H1 (cell line): ENCODE measurements at regions not wholly inside any gene's neighbourhood (a gene's known extent, or its start where the extent isn't known, plus 50 kb on each side); places are given as distances from the start of the nearest gene placed in this dataset.

Source experiments
- CTCF ChIA-PET: fragments of 300-600 bp; sonication (Branson Sonifier 250); formaldehyde crosslinking; loops from one replicate; lab custom pipeline; 2021; ENCODE audit not compliant: partially characterized antibody; lab: Charles Lee
- POLR2A ChIA-PET: fragments of 300-600 bp; sonication (Branson Sonifier 250); formaldehyde crosslinking; loops from one replicate; lab custom pipeline; 2021; ENCODE audit warnings: inconsistent platforms; ENCODE audit not compliant: partially characterized antibody; lab: Charles Lee
- DNase-seq, 2 experiments: peaks; one replicate each; pipeline versions ENCODE4 v3.0.0 to v3.0.0-alpha.2; 2010 to 2022; ENCODE audit warnings: low spot score in 2 of 2, low read depth in 1 of 2, mixed read lengths in 1 of 2
- FAIRE-seq: peaks from 2 replicates; lab custom pipeline; 2011; peaks lifted over from hg19 to GRCh38; lab: Jason Lieb, UNC
- H2AFZ ChIP-seq: 2 replicates; pipeline ENCODE4 v1.8.1; 2012; ENCODE audit warnings: low read length, inconsistent platforms
- H2AK5ac ChIP-seq: 2 replicates; pipeline ENCODE4 v1.6.1; 2013; ENCODE audit warnings: low read depth, low read length
- H2BK120ac ChIP-seq: replicated peaks from 2 replicates; pipeline ENCODE3; 2013; ENCODE audit warnings: low read depth, low read length, inconsistent platforms
- H2BK12ac ChIP-seq: 2 replicates; pipeline ENCODE4 v1.6.1; 2013; ENCODE audit warnings: low read depth, low read length
- H2BK15ac ChIP-seq: 2 replicates; pipeline ENCODE4 v1.6.1; 2013; ENCODE audit warnings: low read length
- H2BK20ac ChIP-seq: 2 replicates; pipeline ENCODE4 v1.6.1; 2013; ENCODE audit warnings: low read length
- H2BK5ac ChIP-seq: 2 replicates; pipeline ENCODE4 v1.6.1; 2013; ENCODE audit warnings: low read depth, low read length
- H3K14ac ChIP-seq: 2 replicates; pipeline ENCODE4 v1.6.1; 2013; ENCODE audit warnings: inconsistent platforms; ENCODE audit not compliant: insufficient read length
- H3K18ac ChIP-seq: 2 replicates; pipeline ENCODE4 v1.6.1; 2013; ENCODE audit warnings: low read length; ENCODE audit errors: extremely low read depth
- H3K23ac ChIP-seq: 2 replicates; pipeline ENCODE4 v1.6.1; 2013; ENCODE audit warnings: inconsistent platforms; ENCODE audit not compliant: insufficient read length
- H3K23me2 ChIP-seq: 2 replicates; pipeline ENCODE4 v1.6.1; 2013; ENCODE audit warnings: low read depth, low read length
- H3K27ac ChIP-seq: 2 replicates; pipeline ENCODE4 v1.6.1; 2011; ENCODE audit warnings: low read depth, low read length, inconsistent platforms
- H3K27me3 ChIP-seq, 4 experiments: replicated peaks in 1 of 4; 1 replicate in 1 of 4; 2 replicates in 3 of 4; pipeline versions ENCODE4 v1.6.1 to v1.8.1; 2011 to 2013; ENCODE audit warnings: low read length in 3 of 4, mild to moderate bottlenecking in 3 of 4, inconsistent platforms in 2 of 4, mixed read lengths in 2 of 4, moderate library complexity in 1 of 4; ENCODE audit not compliant: control insufficient read depth in 3 of 4, insufficient read depth in 3 of 4; ENCODE audit errors: extremely low read depth in 1 of 4
- H3K36me3 ChIP-seq, 4 experiments: 2 replicates each; pipeline versions ENCODE4 v1.6.1 to v1.8.1; 2011 to 2013; ENCODE audit warnings: mild to moderate bottlenecking in 4 of 4, low read length in 3 of 4, moderate library complexity in 2 of 4, control low read depth in 1 of 4, inconsistent platforms in 1 of 4; ENCODE audit not compliant: insufficient read depth in 4 of 4, control insufficient read depth in 2 of 4
- H3K4ac ChIP-seq: replicated peaks from 2 replicates; pipeline ENCODE3; 2013; ENCODE audit warnings: low read length, low read depth, mixed read lengths, inconsistent platforms; ENCODE audit not compliant: insufficient read length
- H3K4me1 ChIP-seq, 4 experiments: replicated peaks in 1 of 4; 1 replicate in 1 of 4; 2 replicates in 3 of 4; pipeline versions ENCODE4 v1.6.1 to v1.8.1; 2011 to 2013; ENCODE audit warnings: low read length in 3 of 4, inconsistent platforms in 2 of 4, mixed read lengths in 1 of 4; ENCODE audit not compliant: insufficient read depth in 4 of 4, control insufficient read depth in 3 of 4
- H3K4me2 ChIP-seq, 2 experiments: 2 replicates each; pipeline versions ENCODE4 v1.6.1 to v1.8.1; 2011 to 2013; ENCODE audit warnings: low read depth in 2 of 2, low read length in 2 of 2, control low read depth in 1 of 2, inconsistent platforms in 1 of 2, mild to moderate bottlenecking in 1 of 2; ENCODE audit not compliant: insufficient read depth in 1 of 2
- H3K4me3 ChIP-seq, 4 experiments: fragments of 200-600, 300-600 bp in 1 of 4; sonication (generic), shearing (Covaris generic), sonication (Bioruptor Twin) in 1 of 4; 2 replicates each; pipeline versions ENCODE4 v1.5.1 to v1.8.1; 2011 to 2016; ENCODE audit warnings: low read length in 4 of 4, low read depth in 3 of 4, control low read depth in 2 of 4, inconsistent platforms in 2 of 4, mild to moderate bottlenecking in 2 of 4, mixed read lengths in 1 of 4, moderate library complexity in 1 of 4; ENCODE audit not compliant: insufficient read depth in 2 of 4; ENCODE audit errors: extremely low read depth in 1 of 4
- H3K56ac ChIP-seq: replicated peaks from 2 replicates; pipeline ENCODE3; 2013; ENCODE audit warnings: low read depth, mild to moderate bottlenecking, mixed read lengths, low read length, inconsistent platforms; ENCODE audit not compliant: insufficient read length
- H3K79me1 ChIP-seq: 2 replicates; pipeline ENCODE4 v1.6.1; 2013; ENCODE audit warnings: low read depth, low read length, control low read depth
- H3K79me2 ChIP-seq, 2 experiments: 2 replicates each; pipeline versions ENCODE4 v1.6.1 to v1.8.1; 2012 to 2013; ENCODE audit warnings: low read length in 2 of 2, mild to moderate bottlenecking in 2 of 2, inconsistent platforms in 1 of 2; ENCODE audit not compliant: insufficient read depth in 2 of 2, control insufficient read depth in 1 of 2
- H3K9ac ChIP-seq, 4 experiments: replicated peaks in 1 of 4; 1 replicate in 1 of 4; 2 replicates in 3 of 4; pipeline versions ENCODE4 v1.6.1 to v1.8.1; 2011 to 2013; ENCODE audit warnings: low read depth in 3 of 4, low read length in 3 of 4, control low read depth in 2 of 4, mild to moderate bottlenecking in 2 of 4, moderate library complexity in 2 of 4, inconsistent platforms in 1 of 4; ENCODE audit errors: extremely low read depth in 1 of 4
- H3K9me3 ChIP-seq, 2 experiments: 2 replicates each; pipeline versions ENCODE4 v1.6.1 to v1.8.1; 2012 to 2013; ENCODE audit warnings: mild to moderate bottlenecking in 2 of 2, moderate library complexity in 2 of 2, control low read depth in 1 of 2, inconsistent platforms in 1 of 2, low read depth in 1 of 2, low read length in 1 of 2, mixed read lengths in 1 of 2; ENCODE audit not compliant: insufficient read depth in 2 of 2
- H4K20me1 ChIP-seq, 2 experiments: replicated peaks in 1 of 2; 2 replicates each; pipeline versions ENCODE3 to v1.8.1; 2011 to 2013; ENCODE audit warnings: inconsistent platforms in 2 of 2, low read length in 2 of 2, mild to moderate bottlenecking in 1 of 2; ENCODE audit not compliant: insufficient read depth in 2 of 2, control insufficient read depth in 1 of 2
- H4K5ac ChIP-seq: 2 replicates; pipeline ENCODE4 v1.6.1; 2013; ENCODE audit warnings: low read length, low read depth, mixed read lengths, inconsistent platforms; ENCODE audit not compliant: insufficient read length
- H4K8ac ChIP-seq: 2 replicates; pipeline ENCODE4 v1.8.0; 2013; ENCODE audit warnings: mild to moderate bottlenecking, moderate library complexity, low read length, inconsistent platforms; ENCODE audit not compliant: insufficient read depth; ENCODE audit errors: extremely low read depth
- H4K91ac ChIP-seq: replicated peaks from 2 replicates; pipeline ENCODE3; 2013; ENCODE audit warnings: low read length, mixed read lengths, inconsistent platforms; ENCODE audit not compliant: insufficient read length
- BCL11A ChIP-seq, 2 experiments: IDR thresholded peaks; one replicate each; pipeline ENCODE4 v1.6.1; 2011; ENCODE audit warnings: low read depth in 2 of 2, low read length in 2 of 2, mild to moderate bottlenecking in 2 of 2
- GABPA ChIP-seq: IDR thresholded peaks from 2 replicates; pipeline ENCODE4 v1.6.1; 2011; ENCODE audit warnings: mild to moderate bottlenecking, low read length, moderate library complexity, borderline replicate concordance; ENCODE audit not compliant: insufficient read depth
- HDAC2 ChIP-seq, 2 experiments: fragments of 300-600 bp in 1 of 2; sonication (generic) in 1 of 2; IDR thresholded peaks; 2 replicates each; pipeline ENCODE4 v1.6.1; 2011 to 2012; ENCODE audit warnings: low read depth in 2 of 2, low read length in 2 of 2, mild to moderate bottlenecking in 2 of 2, moderate library complexity in 2 of 2, borderline replicate concordance in 1 of 2, inconsistent platforms in 1 of 2
- KDM5A ChIP-seq: fragments of 200-600 bp; IDR thresholded peaks from 2 replicates; pipeline ENCODE4 v1.7.1; 2012; ENCODE audit warnings: mild to moderate bottlenecking, low read length, inconsistent platforms, mixed read lengths
- MAFK ChIP-seq: IDR thresholded peaks from 2 replicates; pipeline ENCODE4 v1.6.1; 2012; ENCODE audit warnings: low read depth, mild to moderate bottlenecking, improper control_type of control experiment, low read length
- NRF1 ChIP-seq: IDR thresholded peaks from 2 replicates; pipeline ENCODE4 v1.6.1; 2011; ENCODE audit warnings: mild to moderate bottlenecking, low read depth, low read length, improper control_type of control experiment
- POLR2A ChIP-seq, 2 experiments: IDR thresholded peaks; 1 replicate in 1 of 2; 2 replicates in 1 of 2; pipeline ENCODE4 v1.6.1; 2011; ENCODE audit warnings: low read depth in 2 of 2, low read length in 2 of 2, mild to moderate bottlenecking in 2 of 2; ENCODE audit errors: control extremely low read depth in 1 of 2
- POLR2AphosphoS5 ChIP-seq: IDR thresholded peaks from 2 replicates; pipeline ENCODE4 v1.6.1; 2011; ENCODE audit warnings: low read depth, low read length
- TBP ChIP-seq: IDR thresholded peaks from 2 replicates; pipeline ENCODE4 v1.6.1; 2011; ENCODE audit warnings: low read depth, low read length, improper control_type of control experiment

- Histone ChIP-seq H4K5ac (no peak overlapping the region), H3K27ac (no peak overlapping the region)
Measured at GRCh38 chr3:98999675-99000074, 98.2 kb upstream of the DCBLD2 start.

More at GRCh38 chr3:98999675-99000074, 98.2 kb upstream of the DCBLD2 start:
- Histone ChIP-seq H2AFZ (no peak overlapping the region), H3K56ac (no peak overlapping the region), H3K36me3 (no peaks in the 10 kb centered on the region), H4K91ac (no peak overlapping the region), H3K23ac (no peak overlapping the region), H3K4ac (no peak overlapping the region), H3K4me3 (no peak overlapping the region), H3K4me2 (no peak overlapping the region), H3K4me1 (no peaks in the 10 kb centered on the region), H3K9ac (no peak overlapping the region), H3K18ac (no peak overlapping the region), H3K79me1 (no peaks in the 10 kb centered on the region), H3K9me3 (no peaks in the 10 kb centered on the region), H4K20me1 (no peaks in the 10 kb centered on the region), H2BK120ac (no peak overlapping the region), H2BK12ac (no peak overlapping the region), H3K27me3 (no peaks in the 10 kb centered on the region), H3K23me2 (no peaks in the 10 kb centered on the region), H3K79me2 (no peaks in the 10 kb centered on the region), H2AK5ac (no peak overlapping the region), H2BK5ac (no peak overlapping the region), H4K8ac (no peak overlapping the region), H2BK15ac (no peak overlapping the region), H2BK20ac (no peak overlapping the region), H3K14ac (no peak overlapping the region)
- no peak for DNase-seq
- POLR2A ChIA-PET: no interaction called here
- FAIRE-seq: no peak
- TF ChIP-seq KDM5A: no peak
- TF ChIP-seq POLR2A (IDR thresholded peaks at IDR 0.05; ENCODE audit: control extremely low read depth in 1 of 2, low read depth in 2 of 2, low read length in 2 of 2): no peak
- TF ChIP-seq BCL11A (IDR thresholded peaks at IDR 0.05; ENCODE audit: low read depth in 2 of 2, low read length in 2 of 2): no peak
- TF ChIP-seq GABPA: no peak
- no peak for TF ChIP-seq NRF1
- TF ChIP-seq TBP: no peak
- no peak for TF ChIP-seq MAFK
- TF ChIP-seq POLR2AphosphoS5: no peak
- no peak for TF ChIP-seq HDAC2 (IDR thresholded peaks at IDR 0.05; ENCODE audit: borderline replicate concordance in 1 of 2, low read depth in 2 of 2, low read length in 2 of 2)
- CTCF ChIA-PET: interaction anchor here (0.8 to 9.9 kb wide), 3 partner anchors 8 to 184 kb away, joined by 3 to 146 read pairs (median 3); no protein-coding TSS in a partner anchor
